Liver (tissue), 8 donors: ENCODE measurements at regions not wholly inside any gene's neighbourhood (a gene's known extent, or its start where the extent isn't known, plus 50 kb on each side); places are given as distances from the start of the nearest gene placed in this dataset.

Experiments used
- DNase-seq: peaks from one replicate; pipeline ENCODE4 v3.0.0-alpha.2; 2017; ENCODE audit warnings: low spot score
- H3K27ac ChIP-seq, 2 donors: one replicate each; pipeline ENCODE4 v1.7.0; 2013; ENCODE audit warnings: inconsistent platforms in 2 of 2, low read length in 2 of 2, control low read depth in 1 of 2, low read depth in 1 of 2, mild to moderate bottlenecking in 1 of 2
- H3K27me3 ChIP-seq, 4 donors: one replicate each; pipeline versions ENCODE4 v1.6.1 to v1.7.0; 2013; ENCODE audit warnings: low read length in 3 of 4, inconsistent platforms in 1 of 4, mild to moderate bottlenecking in 1 of 4, moderate library complexity in 1 of 4; ENCODE audit not compliant: control insufficient read depth in 4 of 4, insufficient read depth in 4 of 4
- H3K36me3 ChIP-seq, 4 donors: one replicate each; pipeline versions ENCODE4 v1.6.1 to v1.7.0; 2013; ENCODE audit warnings: low read length in 3 of 4, mild to moderate bottlenecking in 3 of 4, low read depth in 1 of 4, moderate library complexity in 1 of 4; ENCODE audit not compliant: control insufficient read depth in 4 of 4, insufficient read depth in 3 of 4
- H3K4me1 ChIP-seq, 4 donors: one replicate each; pipeline versions ENCODE4 v1.6.1 to v1.7.0; 2013; ENCODE audit warnings: low read length in 3 of 4, mild to moderate bottlenecking in 3 of 4, moderate library complexity in 1 of 4; ENCODE audit not compliant: control insufficient read depth in 4 of 4, insufficient read depth in 4 of 4
- H3K4me3 ChIP-seq, 3 donors: one replicate each; pipeline versions ENCODE4 v1.6.1 to v1.7.0; 2013; ENCODE audit warnings: low read length in 3 of 3, control low read depth in 1 of 3, low read depth in 1 of 3, mild to moderate bottlenecking in 1 of 3
- H3K9ac ChIP-seq, 2 donors: one replicate each; pipeline ENCODE4 v1.7.0; 2013; ENCODE audit warnings: low read length in 2 of 2, mild to moderate bottlenecking in 2 of 2, moderate library complexity in 2 of 2, control low read depth in 1 of 2, low read depth in 1 of 2
- H3K9me3 ChIP-seq, 4 donors: one replicate each; pipeline versions ENCODE4 v1.6.1 to v1.7.0; 2013; ENCODE audit warnings: low read length in 3 of 4; ENCODE audit not compliant: control insufficient read depth in 4 of 4
- EGR1 ChIP-seq, 2 donors: IDR thresholded peaks; 2 replicates each; pipeline ENCODE4 v1.6.1; 2016 to 2018; ENCODE audit warnings: antibody characterized with exemption in 2 of 2, low read depth in 2 of 2
- FOXA1 ChIP-seq: IDR thresholded peaks from 2 replicates; pipeline ENCODE4 v1.6.1; 2016; ENCODE audit warnings: antibody characterized with exemption
- FOXA2 ChIP-seq: IDR thresholded peaks from 2 replicates; pipeline ENCODE4 v1.6.1; 2016; ENCODE audit warnings: antibody characterized with exemption
- GABPA ChIP-seq, 2 donors: IDR thresholded peaks in 1 of 2; conservative IDR thresholded peaks in 1 of 2; 2 replicates each; pipeline ENCODE4 v1.6.1; 2016; ENCODE audit warnings: antibody characterized with exemption in 2 of 2, mild to moderate bottlenecking in 1 of 2, moderate library complexity in 1 of 2
- HNF4A ChIP-seq, 2 donors: conservative IDR thresholded peaks; 2 replicates each; pipeline ENCODE4 v1.6.1; 2016; ENCODE audit warnings: antibody characterized with exemption in 2 of 2, mild to moderate bottlenecking in 2 of 2
- HNF4G ChIP-seq: IDR thresholded peaks from 2 replicates; pipeline ENCODE4 v1.6.1; 2016; ENCODE audit warnings: antibody characterized with exemption
- JUND ChIP-seq, 2 donors: IDR thresholded peaks; 2 replicates each; pipeline ENCODE4 v1.6.1; 2016; ENCODE audit warnings: antibody characterized with exemption in 2 of 2
- NR2F2 ChIP-seq: IDR thresholded peaks from 2 replicates; pipeline ENCODE4 v1.6.1; 2016; ENCODE audit warnings: antibody characterized with exemption
- RAD21 ChIP-seq, 2 donors: IDR thresholded peaks; 2 replicates each; pipeline ENCODE4 v1.6.1; 2016; ENCODE audit warnings: antibody characterized with exemption in 2 of 2, mild to moderate bottlenecking in 2 of 2
- RXRA ChIP-seq, 2 donors: IDR thresholded peaks; 2 replicates each; pipeline ENCODE4 v1.6.1; 2017 to 2018; ENCODE audit warnings: antibody characterized with exemption in 2 of 2, mild to moderate bottlenecking in 1 of 2
- SP1 ChIP-seq: IDR thresholded peaks from 2 replicates; pipeline ENCODE4 v1.6.1; 2018; ENCODE audit warnings: antibody characterized with exemption, mild to moderate bottlenecking
- YY1 ChIP-seq: IDR thresholded peaks from 2 replicates; pipeline ENCODE4 v1.6.1; 2016; ENCODE audit warnings: antibody characterized with exemption, mild to moderate bottlenecking
- WGBS: extraction: QIAGEN DNeasy Blood & Tissue Kit; methylation state at CpG from one replicate; pipeline ENCODE4 v1.1.7; 2013; 5-methylcytosine and 5-hydroxymethylcytosine counted together
- TF ChIP-seq, protein P1 (sequence below): IDR thresholded peaks from 2 replicates; pipeline ENCODE4 v1.6.1; 2016; ENCODE audit warnings: antibody characterized with exemption
- TF ChIP-seq, protein P2 (sequence below): IDR thresholded peaks from 2 replicates; pipeline ENCODE4 v1.6.1; 2016; ENCODE audit warnings: antibody characterized with exemption
- TF ChIP-seq, protein P3 (sequence below): fragments of 150-350 bp; IDR thresholded peaks from 2 replicates; pipeline ENCODE4 v1.5.1; 2017; ENCODE audit warnings: improper control_type of control experiment, low read depth, low read length; ENCODE audit not compliant: missing input control
- TF ChIP-seq, protein P4 (sequence below): IDR thresholded peaks from 2 replicates; pipeline ENCODE4 v1.6.1; 2016; ENCODE audit warnings: antibody characterized with exemption
- TF ChIP-seq, protein P5 (sequence below): IDR thresholded peaks from 2 replicates; pipeline ENCODE4 v1.6.1; 2016; ENCODE audit warnings: antibody characterized with exemption, mild to moderate bottlenecking
- donor health status: healthy.
- donor health status: healthy.
- donor health status: healthy.
- donor health status: healthy.
- donor health status: healthy.

DNA sequence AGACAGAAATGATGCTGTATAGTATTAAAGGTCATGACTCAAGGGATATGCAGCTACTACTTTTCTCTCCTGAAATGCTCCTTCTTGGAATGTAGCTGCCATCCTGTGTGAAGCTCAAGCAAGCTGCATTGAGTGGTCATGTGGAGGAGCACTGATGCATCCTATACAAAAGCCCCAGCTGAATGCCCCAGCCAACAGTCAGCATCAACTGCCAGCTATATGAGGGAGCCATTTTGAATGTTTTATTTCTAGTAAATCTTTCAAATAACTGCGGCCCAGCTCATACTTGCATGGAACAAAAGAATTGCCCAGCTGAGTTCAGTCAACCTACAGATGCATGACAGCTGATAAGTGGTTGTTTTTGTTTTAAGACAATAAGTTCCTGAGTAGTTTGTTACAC lies 165.0 kb upstream of the GEMIN8 start:
- no peak for DNase-seq

DNA sequence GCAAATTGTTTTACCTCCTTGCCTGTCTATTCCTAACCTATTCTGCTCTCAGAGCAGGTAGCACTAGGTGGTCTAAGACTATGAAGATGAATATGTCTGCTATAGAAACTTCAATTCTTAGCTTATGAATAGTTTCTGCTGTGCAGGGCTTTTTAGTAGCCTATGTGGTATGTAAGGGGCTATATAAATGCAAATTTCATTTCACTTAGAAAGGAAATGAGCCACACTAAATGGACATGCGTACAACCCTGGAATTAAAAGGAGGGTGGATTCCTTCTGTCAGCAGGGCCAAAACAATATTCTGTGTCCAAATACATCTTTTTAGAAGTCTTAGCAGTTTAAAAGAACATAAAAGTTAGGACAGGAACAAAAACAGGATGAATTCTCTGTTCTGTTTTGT lies 163.9 kb upstream of the GEMIN8 start:
- Histone ChIP-seq H3K4me3 (no peak overlapping the region), H3K9me3 (no peaks in the 10 kb centered on the region), H3K4me1 (no peaks in the 10 kb centered on the region), H3K27ac (no peak overlapping the region), H3K27me3 (no peaks in the 10 kb centered on the region), H3K9ac (no peak overlapping the region), H3K36me3 (no peaks in the 10 kb centered on the region)
- WGBS, result 95% methylated on average over 1 of the region's 1 CpG
- DNase-seq, result no peak
- no peak for TF ChIP-seq SP1
- no peak for TF ChIP-seq GABPA (IDR thresholded peaks at IDR 0.05 in 1 of 2, conservative IDR thresholded peaks at IDR 0.05 in 1 of 2)
- no peak for TF ChIP-seq HNF4A (conservative IDR thresholded peaks at IDR 0.05)
- TF ChIP-seq, protein P1, sequence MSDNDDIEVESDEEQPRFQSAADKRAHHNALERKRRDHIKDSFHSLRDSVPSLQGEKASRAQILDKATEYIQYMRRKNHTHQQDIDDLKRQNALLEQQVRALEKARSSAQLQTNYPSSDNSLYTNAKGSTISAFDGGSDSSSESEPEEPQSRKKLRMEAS, result no peak
- no peak for TF ChIP-seq JUND (IDR thresholded peaks at IDR 0.05)
- TF ChIP-seq, protein P2, sequence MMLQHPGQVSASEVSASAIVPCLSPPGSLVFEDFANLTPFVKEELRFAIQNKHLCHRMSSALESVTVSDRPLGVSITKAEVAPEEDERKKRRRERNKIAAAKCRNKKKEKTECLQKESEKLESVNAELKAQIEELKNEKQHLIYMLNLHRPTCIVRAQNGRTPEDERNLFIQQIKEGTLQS, result no peak
- no peak for TF ChIP-seq EGR1 (IDR thresholded peaks at IDR 0.05; ENCODE audit: low read depth in 2 of 2)

More for the DNA sequence above, 165.0 kb upstream of the GEMIN8 start:
- Histone ChIP-seq H3K4me1 (no peaks in the 10 kb centered on the region), H3K9me3 (no peaks in the 10 kb centered on the region), H3K36me3 (no peaks in the 10 kb centered on the region), H3K4me3 (no peak overlapping the region), H3K27me3 (no peaks in the 10 kb centered on the region), H3K9ac (no peak overlapping the region), H3K27ac (no peak overlapping the region)
- WGBS, result 76% methylated on average over 1 of the region's 1 CpG
- TF ChIP-seq NR2F2, result no peak
- TF ChIP-seq, protein P1, result no peak
- TF ChIP-seq, protein P2, result no peak

DNA sequence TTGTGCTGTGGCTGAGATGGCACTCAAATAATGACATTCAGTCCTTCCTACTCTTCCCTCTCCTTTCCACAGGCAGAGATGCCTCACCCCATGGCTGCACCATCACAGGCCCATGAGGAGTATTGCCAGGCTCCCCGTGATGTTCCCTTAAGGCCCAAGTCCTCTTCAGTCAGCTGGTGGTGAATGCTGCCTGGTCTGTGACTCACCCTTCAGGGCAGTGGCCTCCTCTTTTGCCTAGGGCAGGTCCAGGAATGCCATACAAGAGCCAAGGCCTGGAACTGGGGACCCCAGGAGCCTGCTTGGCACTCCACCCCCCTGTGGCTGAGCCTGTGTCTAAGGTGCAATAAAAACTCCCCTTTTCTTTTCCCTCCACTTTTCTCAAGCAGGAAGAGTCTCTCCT lies 144.2 kb upstream of the GEMIN8 start:
- TF ChIP-seq YY1, result no peak
- no peak for TF ChIP-seq JUND (IDR thresholded peaks at IDR 0.05)
- TF ChIP-seq, protein P2, result no peak
- TF ChIP-seq HNF4G, result no peak
- TF ChIP-seq NR2F2, result no peak
- TF ChIP-seq, protein P3, sequence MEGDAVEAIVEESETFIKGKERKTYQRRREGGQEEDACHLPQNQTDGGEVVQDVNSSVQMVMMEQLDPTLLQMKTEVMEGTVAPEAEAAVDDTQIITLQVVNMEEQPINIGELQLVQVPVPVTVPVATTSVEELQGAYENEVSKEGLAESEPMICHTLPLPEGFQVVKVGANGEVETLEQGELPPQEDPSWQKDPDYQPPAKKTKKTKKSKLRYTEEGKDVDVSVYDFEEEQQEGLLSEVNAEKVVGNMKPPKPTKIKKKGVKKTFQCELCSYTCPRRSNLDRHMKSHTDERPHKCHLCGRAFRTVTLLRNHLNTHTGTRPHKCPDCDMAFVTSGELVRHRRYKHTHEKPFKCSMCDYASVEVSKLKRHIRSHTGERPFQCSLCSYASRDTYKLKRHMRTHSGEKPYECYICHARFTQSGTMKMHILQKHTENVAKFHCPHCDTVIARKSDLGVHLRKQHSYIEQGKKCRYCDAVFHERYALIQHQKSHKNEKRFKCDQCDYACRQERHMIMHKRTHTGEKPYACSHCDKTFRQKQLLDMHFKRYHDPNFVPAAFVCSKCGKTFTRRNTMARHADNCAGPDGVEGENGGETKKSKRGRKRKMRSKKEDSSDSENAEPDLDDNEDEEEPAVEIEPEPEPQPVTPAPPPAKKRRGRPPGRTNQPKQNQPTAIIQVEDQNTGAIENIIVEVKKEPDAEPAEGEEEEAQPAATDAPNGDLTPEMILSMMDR, result no peak
- no peak for TF ChIP-seq RAD21 (IDR thresholded peaks at IDR 0.05)
- no peak for TF ChIP-seq RXRA (IDR thresholded peaks at IDR 0.05)
- TF ChIP-seq FOXA1, result no peak
- TF ChIP-seq GABPA (IDR thresholded peaks at IDR 0.05 in 1 of 2, conservative IDR thresholded peaks at IDR 0.05 in 1 of 2), result no peak
- TF ChIP-seq, protein P4, sequence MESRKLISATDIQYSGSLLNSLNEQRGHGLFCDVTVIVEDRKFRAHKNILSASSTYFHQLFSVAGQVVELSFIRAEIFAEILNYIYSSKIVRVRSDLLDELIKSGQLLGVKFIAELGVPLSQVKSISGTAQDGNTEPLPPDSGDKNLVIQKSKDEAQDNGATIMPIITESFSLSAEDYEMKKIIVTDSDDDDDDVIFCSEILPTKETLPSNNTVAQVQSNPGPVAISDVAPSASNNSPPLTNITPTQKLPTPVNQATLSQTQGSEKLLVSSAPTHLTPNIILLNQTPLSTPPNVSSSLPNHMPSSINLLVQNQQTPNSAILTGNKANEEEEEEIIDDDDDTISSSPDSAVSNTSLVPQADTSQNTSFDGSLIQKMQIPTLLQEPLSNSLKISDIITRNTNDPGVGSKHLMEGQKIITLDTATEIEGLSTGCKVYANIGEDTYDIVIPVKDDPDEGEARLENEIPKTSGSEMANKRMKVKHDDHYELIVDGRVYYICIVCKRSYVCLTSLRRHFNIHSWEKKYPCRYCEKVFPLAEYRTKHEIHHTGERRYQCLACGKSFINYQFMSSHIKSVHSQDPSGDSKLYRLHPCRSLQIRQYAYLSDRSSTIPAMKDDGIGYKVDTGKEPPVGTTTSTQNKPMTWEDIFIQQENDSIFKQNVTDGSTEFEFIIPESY, result no peak
- no peak for TF ChIP-seq FOXA2
- TF ChIP-seq, protein P1, result no peak
- no peak for TF ChIP-seq HNF4A (conservative IDR thresholded peaks at IDR 0.05)
- TF ChIP-seq, protein P5, sequence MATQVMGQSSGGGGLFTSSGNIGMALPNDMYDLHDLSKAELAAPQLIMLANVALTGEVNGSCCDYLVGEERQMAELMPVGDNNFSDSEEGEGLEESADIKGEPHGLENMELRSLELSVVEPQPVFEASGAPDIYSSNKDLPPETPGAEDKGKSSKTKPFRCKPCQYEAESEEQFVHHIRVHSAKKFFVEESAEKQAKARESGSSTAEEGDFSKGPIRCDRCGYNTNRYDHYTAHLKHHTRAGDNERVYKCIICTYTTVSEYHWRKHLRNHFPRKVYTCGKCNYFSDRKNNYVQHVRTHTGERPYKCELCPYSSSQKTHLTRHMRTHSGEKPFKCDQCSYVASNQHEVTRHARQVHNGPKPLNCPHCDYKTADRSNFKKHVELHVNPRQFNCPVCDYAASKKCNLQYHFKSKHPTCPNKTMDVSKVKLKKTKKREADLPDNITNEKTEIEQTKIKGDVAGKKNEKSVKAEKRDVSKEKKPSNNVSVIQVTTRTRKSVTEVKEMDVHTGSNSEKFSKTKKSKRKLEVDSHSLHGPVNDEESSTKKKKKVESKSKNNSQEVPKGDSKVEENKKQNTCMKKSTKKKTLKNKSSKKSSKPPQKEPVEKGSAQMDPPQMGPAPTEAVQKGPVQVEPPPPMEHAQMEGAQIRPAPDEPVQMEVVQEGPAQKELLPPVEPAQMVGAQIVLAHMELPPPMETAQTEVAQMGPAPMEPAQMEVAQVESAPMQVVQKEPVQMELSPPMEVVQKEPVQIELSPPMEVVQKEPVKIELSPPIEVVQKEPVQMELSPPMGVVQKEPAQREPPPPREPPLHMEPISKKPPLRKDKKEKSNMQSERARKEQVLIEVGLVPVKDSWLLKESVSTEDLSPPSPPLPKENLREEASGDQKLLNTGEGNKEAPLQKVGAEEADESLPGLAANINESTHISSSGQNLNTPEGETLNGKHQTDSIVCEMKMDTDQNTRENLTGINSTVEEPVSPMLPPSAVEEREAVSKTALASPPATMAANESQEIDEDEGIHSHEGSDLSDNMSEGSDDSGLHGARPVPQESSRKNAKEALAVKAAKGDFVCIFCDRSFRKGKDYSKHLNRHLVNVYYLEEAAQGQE, result no peak
- Histone ChIP-seq H3K4me3 (no peak overlapping the region), H3K27ac (no peak overlapping the region), H3K9ac (no peak overlapping the region), H3K27me3 (no peaks in the 10 kb centered on the region), H3K9me3 (no peaks in the 10 kb centered on the region), H3K4me1 (no peaks in the 10 kb centered on the region), H3K36me3 (no peaks in the 10 kb centered on the region)
- 79% methylated on average over 1 of the region's 1 CpG for WGBS
- DNase-seq, result no peak
